ENCODE measurements at regions not wholly inside any gene's neighbourhood (a gene's known extent, or its start where the extent isn't known, plus 50 kb on each side); places are given as distances from the start of the nearest gene placed in this dataset.

DNA sequence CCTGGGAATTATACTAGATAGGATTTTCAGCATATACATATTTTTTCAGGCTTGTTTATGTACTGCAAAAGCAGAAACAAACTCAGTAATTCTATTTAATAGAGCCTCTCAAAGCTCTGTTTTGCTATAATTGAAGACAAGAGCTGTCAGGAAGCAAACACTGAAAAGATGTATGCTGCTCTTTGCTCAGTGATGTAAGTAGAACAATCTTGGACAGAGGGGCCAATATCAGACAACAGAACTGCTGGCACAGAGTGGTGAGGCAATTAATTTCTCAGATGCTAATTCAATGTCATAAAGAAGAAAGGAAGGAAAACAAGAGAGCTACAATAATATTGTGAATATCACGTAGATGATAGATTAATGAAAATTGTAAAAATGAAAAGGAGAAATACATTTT, 663.3 kb upstream of the ADGRB3 start:
- FAIRE-seq = no peak
- 43% methylated on average over 1 of the region's 1 CpG for WGBS (ENCODE audit: missing lambda C conversion rate)
- H3K4me2 ChIP-seq = no peak overlapping the region
- TF ChIP-seq ESRRA (IDR thresholded peaks at IDR 0.05; ENCODE audit: borderline replicate concordance, low read length) (no peak), RFX5 (IDR thresholded peaks at IDR 0.05) (no peak), CHD2 (IDR thresholded peaks at IDR 0.05; ENCODE audit: low read length, partially characterized antibody) (no peak)
- TF ChIP-seq, protein P1, sequence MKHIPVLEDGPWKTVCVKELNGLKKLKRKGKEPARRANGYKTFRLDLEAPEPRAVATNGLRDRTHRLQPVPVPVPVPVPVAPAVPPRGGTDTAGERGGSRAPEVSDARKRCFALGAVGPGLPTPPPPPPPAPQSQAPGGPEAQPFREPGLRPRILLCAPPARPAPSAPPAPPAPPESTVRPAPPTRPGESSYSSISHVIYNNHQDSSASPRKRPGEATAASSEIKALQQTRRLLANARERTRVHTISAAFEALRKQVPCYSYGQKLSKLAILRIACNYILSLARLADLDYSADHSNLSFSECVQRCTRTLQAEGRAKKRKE (CRISPR knock-in tag; IDR thresholded peaks at IDR 0.05; ENCODE audit: low read depth) = no peak
- H3K9me3 ChIP-seq = no peaks in the 10 kb centered on the region
- DNase-seq (ENCODE audit: low read depth in 1 of 2, low spot score in 1 of 2) = no peak
- no peak for ATAC-seq
- POLR2A ChIA-PET = no interaction called here
- no peak overlapping the region for H3K27ac ChIP-seq
- CTCF ChIA-PET = no interaction called here
- no peaks in the 10 kb centered on the region for H3K4me1 ChIP-seq
- no peak overlapping the region for H3K4me3 ChIP-seq

DNA sequence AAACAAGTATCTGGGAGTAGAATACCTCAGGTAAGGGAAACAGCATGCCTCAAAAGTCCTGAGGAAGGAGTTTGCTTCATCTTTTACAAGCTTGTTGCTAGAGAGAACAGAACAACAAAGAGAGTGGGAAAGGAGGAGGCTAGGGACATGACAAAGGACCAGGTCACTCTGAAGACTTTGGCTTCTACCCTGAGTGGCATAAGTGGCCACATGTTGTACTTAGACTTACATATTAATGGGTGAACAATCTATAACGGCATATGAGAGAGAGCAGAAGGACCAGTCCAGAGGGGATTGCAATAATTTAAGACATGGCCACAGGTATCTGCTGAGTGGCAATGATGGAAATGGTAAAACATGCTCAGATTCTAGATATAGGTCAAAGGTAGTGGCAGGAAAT, 668.3 kb upstream of the ADGRB3 start:
- DNase-seq (ENCODE audit: low read depth in 1 of 2, low spot score in 1 of 2) (no peak), ATAC-seq (no peak), FAIRE-seq (no peak)
- no peak overlapping the region for H3K4me2 ChIP-seq
- WGBS (ENCODE audit: missing lambda C conversion rate) = 50% methylated on average over 1 of the region's 1 CpG
- no peak for TF ChIP-seq HDAC2 (IDR thresholded peaks at IDR 0.05)
- TF ChIP-seq POLR2A (IDR thresholded peaks at IDR 0.05; ENCODE audit: low read length) = no peak
- TF ChIP-seq, protein P2, sequence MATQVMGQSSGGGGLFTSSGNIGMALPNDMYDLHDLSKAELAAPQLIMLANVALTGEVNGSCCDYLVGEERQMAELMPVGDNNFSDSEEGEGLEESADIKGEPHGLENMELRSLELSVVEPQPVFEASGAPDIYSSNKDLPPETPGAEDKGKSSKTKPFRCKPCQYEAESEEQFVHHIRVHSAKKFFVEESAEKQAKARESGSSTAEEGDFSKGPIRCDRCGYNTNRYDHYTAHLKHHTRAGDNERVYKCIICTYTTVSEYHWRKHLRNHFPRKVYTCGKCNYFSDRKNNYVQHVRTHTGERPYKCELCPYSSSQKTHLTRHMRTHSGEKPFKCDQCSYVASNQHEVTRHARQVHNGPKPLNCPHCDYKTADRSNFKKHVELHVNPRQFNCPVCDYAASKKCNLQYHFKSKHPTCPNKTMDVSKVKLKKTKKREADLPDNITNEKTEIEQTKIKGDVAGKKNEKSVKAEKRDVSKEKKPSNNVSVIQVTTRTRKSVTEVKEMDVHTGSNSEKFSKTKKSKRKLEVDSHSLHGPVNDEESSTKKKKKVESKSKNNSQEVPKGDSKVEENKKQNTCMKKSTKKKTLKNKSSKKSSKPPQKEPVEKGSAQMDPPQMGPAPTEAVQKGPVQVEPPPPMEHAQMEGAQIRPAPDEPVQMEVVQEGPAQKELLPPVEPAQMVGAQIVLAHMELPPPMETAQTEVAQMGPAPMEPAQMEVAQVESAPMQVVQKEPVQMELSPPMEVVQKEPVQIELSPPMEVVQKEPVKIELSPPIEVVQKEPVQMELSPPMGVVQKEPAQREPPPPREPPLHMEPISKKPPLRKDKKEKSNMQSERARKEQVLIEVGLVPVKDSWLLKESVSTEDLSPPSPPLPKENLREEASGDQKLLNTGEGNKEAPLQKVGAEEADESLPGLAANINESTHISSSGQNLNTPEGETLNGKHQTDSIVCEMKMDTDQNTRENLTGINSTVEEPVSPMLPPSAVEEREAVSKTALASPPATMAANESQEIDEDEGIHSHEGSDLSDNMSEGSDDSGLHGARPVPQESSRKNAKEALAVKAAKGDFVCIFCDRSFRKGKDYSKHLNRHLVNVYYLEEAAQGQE (IDR thresholded peaks at IDR 0.05) = no peak
- TF ChIP-seq EP300 (IDR thresholded peaks at IDR 0.05) = no peak
- no peak for TF ChIP-seq CHD4 (IDR thresholded peaks at IDR 0.05; ENCODE audit: borderline replicate concordance)
- TF ChIP-seq RAD21 (conservative IDR thresholded peaks at IDR 0.05 in 1 of 2, IDR thresholded peaks at IDR 0.05 in 1 of 2) = no peak
- TF ChIP-seq, protein P3, sequence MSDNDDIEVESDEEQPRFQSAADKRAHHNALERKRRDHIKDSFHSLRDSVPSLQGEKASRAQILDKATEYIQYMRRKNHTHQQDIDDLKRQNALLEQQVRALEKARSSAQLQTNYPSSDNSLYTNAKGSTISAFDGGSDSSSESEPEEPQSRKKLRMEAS (IDR thresholded peaks at IDR 0.05) = no peak
- CTCF ChIA-PET = no interaction called here
- H3K27ac ChIP-seq = no peak overlapping the region
- no peaks in the 10 kb centered on the region for H3K9me3 ChIP-seq
- no peaks in the 10 kb centered on the region for H3K4me1 ChIP-seq
- H3K4me3 ChIP-seq = no peak overlapping the region
- POLR2A ChIA-PET = no interaction called here

DNA sequence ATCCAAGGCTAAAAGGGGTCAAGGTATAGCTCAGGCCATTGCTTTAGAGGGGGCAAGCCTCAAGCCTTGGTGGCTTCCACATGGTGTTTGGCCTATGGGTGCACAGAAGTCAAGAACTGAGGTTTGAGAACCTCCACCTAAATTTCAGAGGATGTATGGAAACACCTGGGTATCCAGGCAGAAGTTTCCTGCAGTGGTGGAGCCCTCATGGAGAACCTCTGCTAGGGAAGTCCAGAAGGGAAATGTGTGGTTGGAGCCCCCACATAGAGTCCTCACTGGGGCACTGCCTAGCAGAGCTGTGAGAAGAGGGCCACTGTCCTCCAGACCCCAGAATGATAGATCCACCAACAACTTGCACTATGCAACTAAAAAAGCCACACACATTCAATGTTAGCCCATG, 678.7 kb upstream of the ADGRB3 start:
- H3K4me2 ChIP-seq = no peak overlapping the region
- DNase-seq (ENCODE audit: low read depth in 1 of 2, low spot score in 1 of 2) (no peak), ATAC-seq (no peak), FAIRE-seq (no peak)
- H3K9me3 ChIP-seq = no peaks in the 10 kb centered on the region
- H3K4me3 ChIP-seq = no peak overlapping the region
- ChIA-PET CTCF (no interaction called here), POLR2A (no interaction called here)
- H3K4me1 ChIP-seq = no peaks in the 10 kb centered on the region
- TF ChIP-seq CBX8 (IDR thresholded peaks at IDR 0.05) = no peak
- TF ChIP-seq MYC (IDR thresholded peaks at IDR 0.05; ENCODE audit: borderline replicate concordance, low read length) = no peak
- TF ChIP-seq MAZ (IDR thresholded peaks at IDR 0.05; ENCODE audit: borderline replicate concordance, low read depth, low read length) = no peak
- TF ChIP-seq MAFK (IDR thresholded peaks at IDR 0.05; ENCODE audit: partially characterized antibody) = no peak
- no peak for TF ChIP-seq TP53 (CRISPR knock-in tag; IDR thresholded peaks at IDR 0.05)
- no peak for TF ChIP-seq FOXS1 (CRISPR knock-in tag; IDR thresholded peaks at IDR 0.05)
- no peak for TF ChIP-seq SREBF2 (IDR thresholded peaks at IDR 0.05)
- TF ChIP-seq POLR2A (IDR thresholded peaks at IDR 0.05; ENCODE audit: low read length) = no peak
- no peak overlapping the region for H3K27ac ChIP-seq

DNA sequence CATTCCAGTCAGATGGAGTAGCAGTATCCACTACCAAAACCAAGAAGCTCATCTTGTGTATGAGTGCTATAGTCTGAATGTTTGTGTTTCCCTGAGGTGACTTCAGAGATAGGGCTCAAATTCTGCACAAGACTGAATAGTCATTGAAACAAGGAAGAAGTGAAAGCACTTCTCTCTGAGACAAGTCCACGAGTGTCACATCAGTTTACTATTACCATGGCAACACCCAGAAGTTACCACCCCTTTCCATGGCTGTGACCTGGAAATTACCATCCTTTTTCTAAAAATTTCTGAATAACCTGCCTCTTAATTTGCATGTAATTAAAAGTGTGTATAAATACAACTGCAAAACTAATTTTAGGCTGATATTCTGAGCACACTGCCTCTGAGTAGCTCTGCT, 682.1 kb upstream of the ADGRB3 start:
- Histone ChIP-seq H3K4me2 (no peak overlapping the region), H3K27ac (no peak overlapping the region), H3K4me3 (no peak overlapping the region), H3K9me3 (no peaks in the 10 kb centered on the region), H3K4me1 (no peaks in the 10 kb centered on the region)
- POLR2A ChIA-PET = no interaction called here
- DNase-seq (ENCODE audit: low read depth in 1 of 2, low spot score in 1 of 2) = no peak
- no peak for FAIRE-seq
- WGBS (ENCODE audit: missing lambda C conversion rate) = 0% methylated on average over 1 of the region's 1 CpG
- ATAC-seq = no peak
- CTCF ChIA-PET = no interaction called here
- TF ChIP-seq POLR2AphosphoS2 (conservative IDR thresholded peaks at IDR 0.05; ENCODE audit: low read length) = no peak
- no peak for TF ChIP-seq EP300 (IDR thresholded peaks at IDR 0.05)
- no peak for TF ChIP-seq RNF2 (IDR thresholded peaks at IDR 0.05; ENCODE audit: borderline replicate concordance, low read depth)
- TF ChIP-seq NFE2L2 (conservative IDR thresholded peaks at IDR 0.05; ENCODE audit: low read length) = no peak
- TF ChIP-seq MAZ (IDR thresholded peaks at IDR 0.05; ENCODE audit: borderline replicate concordance, low read depth, low read length) = no peak
- no peak for TF ChIP-seq RFX5 (IDR thresholded peaks at IDR 0.05)
- no peak for TF ChIP-seq NR3C1 (IDR thresholded peaks at IDR 0.05)
- no peak for TF ChIP-seq EHMT2 (IDR thresholded peaks at IDR 0.05; ENCODE audit: low read depth)
- TF ChIP-seq KDM5A (IDR thresholded peaks at IDR 0.05) = no peak
- TF ChIP-seq, protein P4, sequence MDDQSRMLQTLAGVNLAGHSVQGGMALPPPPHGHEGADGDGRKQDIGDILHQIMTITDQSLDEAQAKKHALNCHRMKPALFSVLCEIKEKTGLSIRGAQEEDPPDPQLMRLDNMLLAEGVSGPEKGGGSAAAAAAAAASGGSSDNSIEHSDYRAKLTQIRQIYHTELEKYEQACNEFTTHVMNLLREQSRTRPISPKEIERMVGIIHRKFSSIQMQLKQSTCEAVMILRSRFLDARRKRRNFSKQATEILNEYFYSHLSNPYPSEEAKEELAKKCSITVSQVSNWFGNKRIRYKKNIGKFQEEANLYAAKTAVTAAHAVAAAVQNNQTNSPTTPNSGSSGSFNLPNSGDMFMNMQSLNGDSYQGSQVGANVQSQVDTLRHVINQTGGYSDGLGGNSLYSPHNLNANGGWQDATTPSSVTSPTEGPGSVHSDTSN (IDR thresholded peaks at IDR 0.05) = no peak
- TF ChIP-seq HOXA7 (CRISPR knock-in tag; IDR thresholded peaks at IDR 0.05) = no peak
- TF ChIP-seq FOXS1 (CRISPR knock-in tag; IDR thresholded peaks at IDR 0.05) = no peak
- no peak for TF ChIP-seq PHF8 (IDR thresholded peaks at IDR 0.05; ENCODE audit: borderline replicate concordance, low read depth)
- no peak for TF ChIP-seq JUN (IDR thresholded peaks at IDR 0.05)
- TF ChIP-seq POLR2A (IDR thresholded peaks at IDR 0.05; ENCODE audit: low read length) = no peak

Data from A549 (cell line).